ENCODE measurements at regions not wholly inside any gene's neighbourhood (a gene's known extent, or its start where the extent isn't known, plus 50 kb on each side); places are given as distances from the start of the nearest gene placed in this dataset.

GRCh38 chr12:115191342-115191741, 507.4 kb upstream of the TBX3 start:
- TF ChIP-seq YY1 (IDR thresholded peaks at IDR 0.05; ENCODE audit: insufficient read depth, insufficient read length) (no peak), SUZ12 (IDR thresholded peaks at IDR 0.05; ENCODE audit: extremely low read depth, insufficient read depth, insufficient read length) (no peak), ZNF274 (IDR thresholded peaks at IDR 0.05; ENCODE audit: low read depth, low read length) (no peak)

Measured in NT2/D1 (cell line).